Ovary (tissue), 3 donors: ENCODE measurements at regions not wholly inside any gene's neighbourhood (a gene's known extent, or its start where the extent isn't known, plus 50 kb on each side); places are given as distances from the start of the nearest gene placed in this dataset.

Source experiments
- CTCF ChIP-seq, 3 donors: fragments of 450-650 bp in 2 of 3; fragments of 200-600 bp in 1 of 3; IDR thresholded peaks; one replicate each; pipeline versions ENCODE4 v1.5.1 to v1.8.0; 2016 to 2022; ENCODE audit warnings: antibody characterized with exemption in 3 of 3, mild to moderate bottlenecking in 1 of 3
- EP300 ChIP-seq: sonication (generic); formaldehyde crosslinking; IDR thresholded peaks from one replicate; pipeline ENCODE4 v1.6.1; 2017; ENCODE audit warnings: antibody characterized with exemption
- POLR2A ChIP-seq: fragments of 450-650 bp; IDR thresholded peaks from one replicate; pipeline ENCODE4 v1.6.1; 2017; ENCODE audit warnings: antibody characterized with exemption, mild to moderate bottlenecking, moderate library complexity
- donor health status: DM: no; HTN: no; CAD: no.

- TF ChIP-seq CTCF (IDR thresholded peaks at IDR 0.05) (no peak), POLR2A (no peak), EP300 (no peak)
Measured at GRCh38 chr14:87797001-87797400, 196.0 kb downstream of the GALC start.
